H9 (cell line): ENCODE measurements at regions not wholly inside any gene's neighbourhood (a gene's known extent, or its start where the extent isn't known, plus 50 kb on each side); places are given as distances from the start of the nearest gene placed in this dataset.

ENCODE experiments used
- DNase-seq: peaks from one replicate; pipeline ENCODE4 v3.0.0-alpha.2; 2017
- H2AFZ ChIP-seq: one replicate; pipeline ENCODE4 v1.6.1; 2013; ENCODE audit warnings: mild to moderate bottlenecking, low read length, control low read depth, moderate library complexity
- H2AK5ac ChIP-seq: 2 replicates; pipeline ENCODE4 v1.6.1; 2013; ENCODE audit warnings: low read length, control low read depth, mixed read lengths; ENCODE audit not compliant: insufficient read length
- H2BK120ac ChIP-seq: one replicate; pipeline ENCODE4 v1.6.1; 2013; ENCODE audit warnings: low read depth, mild to moderate bottlenecking, low read length, control low read depth, inconsistent platforms; ENCODE audit not compliant: poor library complexity, severe bottlenecking
- H2BK12ac ChIP-seq: 2 replicates; pipeline ENCODE4 v1.6.1; 2013; ENCODE audit warnings: low read length, control low read depth, mixed read lengths, low read depth; ENCODE audit not compliant: insufficient read length
- H2BK15ac ChIP-seq: 2 replicates; pipeline ENCODE4 v1.6.1; 2013; ENCODE audit warnings: low read depth, low read length, control low read depth
- H2BK20ac ChIP-seq: one replicate; pipeline ENCODE4 v1.6.1; 2013; ENCODE audit warnings: low read depth, mild to moderate bottlenecking, low read length, control low read depth, inconsistent platforms; ENCODE audit not compliant: poor library complexity, severe bottlenecking
- H2BK5ac ChIP-seq: 2 replicates; pipeline ENCODE4 v1.6.1; 2013; ENCODE audit warnings: low read length, control low read depth, mixed read lengths; ENCODE audit not compliant: insufficient read length
- H3K14ac ChIP-seq: 2 replicates; pipeline ENCODE4 v1.6.1; 2013; ENCODE audit warnings: low read length, control low read depth; ENCODE audit not compliant: insufficient read depth
- H3K18ac ChIP-seq: 2 replicates; pipeline ENCODE4 v1.6.1; 2013; ENCODE audit warnings: low read depth, mild to moderate bottlenecking, mixed read lengths, low read length, control low read depth; ENCODE audit not compliant: insufficient read length
- H3K23ac ChIP-seq: 2 replicates; pipeline ENCODE4 v1.6.1; 2013; ENCODE audit warnings: low read length, control low read depth, mixed read lengths, low read depth; ENCODE audit not compliant: insufficient read length
- H3K23me2 ChIP-seq: 2 replicates; pipeline ENCODE4 v1.6.1; 2013; ENCODE audit warnings: low read depth, mild to moderate bottlenecking, mixed read lengths, low read length, control low read depth; ENCODE audit not compliant: insufficient read length, poor library complexity, severe bottlenecking
- H3K27ac ChIP-seq: 2 replicates; pipeline ENCODE4 v1.5.1; 2013; ENCODE audit warnings: low read length, control low read depth, mixed read lengths, low read depth; ENCODE audit not compliant: insufficient read length
- H3K27me3 ChIP-seq: 2 replicates; pipeline ENCODE4 v1.6.1; 2013; ENCODE audit warnings: low read length, control low read depth, inconsistent platforms; ENCODE audit not compliant: insufficient read depth
- H3K4ac ChIP-seq: 2 replicates; pipeline ENCODE4 v1.6.1; 2013; ENCODE audit warnings: low read depth, mild to moderate bottlenecking, control low read depth, inconsistent platforms, low read length, moderate library complexity
- H3K4me1 ChIP-seq: 2 replicates; pipeline ENCODE4 v1.6.1; 2013; ENCODE audit warnings: low read length, control low read depth, inconsistent platforms; ENCODE audit not compliant: insufficient read depth
- H3K4me2 ChIP-seq: 2 replicates; pipeline ENCODE4 v1.6.1; 2013; ENCODE audit warnings: low read length, control low read depth, mixed read lengths; ENCODE audit not compliant: insufficient read length, insufficient read depth
- H3K56ac ChIP-seq: 2 replicates; pipeline ENCODE4 v1.6.1; 2013; ENCODE audit warnings: low read depth, mild to moderate bottlenecking, mixed read lengths, low read length, control low read depth; ENCODE audit not compliant: insufficient read length
- H3K79me1 ChIP-seq: 2 replicates; pipeline ENCODE4 v1.6.1; 2013; ENCODE audit warnings: low read depth, mild to moderate bottlenecking, moderate library complexity, low read length, control low read depth, inconsistent platforms; ENCODE audit not compliant: insufficient read depth, poor library complexity, severe bottlenecking
- H3K79me2 ChIP-seq: 2 replicates; pipeline ENCODE4 v1.6.1; 2013; ENCODE audit warnings: low read length, control low read depth, inconsistent platforms; ENCODE audit not compliant: insufficient read depth
- H3K9ac ChIP-seq: 2 replicates; pipeline ENCODE4 v1.6.1; 2013; ENCODE audit warnings: low read length, control low read depth, mixed read lengths; ENCODE audit not compliant: insufficient read length; ENCODE audit errors: extremely low read depth
- H3K9me3 ChIP-seq: one replicate; pipeline ENCODE4 v1.6.1; 2013; ENCODE audit warnings: low read depth, low read length, inconsistent platforms; ENCODE audit not compliant: control insufficient read depth
- H3T11ph ChIP-seq: one replicate; pipeline ENCODE4 v1.6.1; 2013; ENCODE audit warnings: mild to moderate bottlenecking, low read length, control low read depth, inconsistent platforms
- H4K20me1 ChIP-seq: one replicate; pipeline ENCODE4 v1.6.1; 2013; ENCODE audit not compliant: control insufficient read depth, insufficient read length, insufficient read depth
- H4K5ac ChIP-seq: 2 replicates; pipeline ENCODE4 v1.6.1; 2013; ENCODE audit warnings: low read depth, mild to moderate bottlenecking, mixed read lengths, low read length, control low read depth; ENCODE audit not compliant: insufficient read length
- H4K8ac ChIP-seq: replicated peaks from 2 replicates; pipeline ENCODE4 v1.6.1; 2013; ENCODE audit warnings: low read length, control low read depth, mixed read lengths, low read depth; ENCODE audit not compliant: insufficient read length
- H4K91ac ChIP-seq: 2 replicates; pipeline ENCODE4 v1.6.1; 2013; ENCODE audit warnings: low read depth, mild to moderate bottlenecking, moderate library complexity, mixed read lengths, low read length, control low read depth; ENCODE audit not compliant: insufficient read length
- H3K27ac Mint-ChIP-seq, 3 experiments: 2 replicates in 2 of 3; 3 replicates in 1 of 3; pipeline ENCODE4 v1.8.0; 2020 to 2021; ENCODE audit warnings: mixed read lengths in 3 of 3, mild to moderate bottlenecking in 1 of 3, moderate library complexity in 1 of 3
- H3K27me3 Mint-ChIP-seq: 2 replicates; pipeline ENCODE4 v1.8.0; 2021; ENCODE audit warnings: low read depth, mild to moderate bottlenecking, moderate library complexity, mixed read lengths
- H3K36me3 Mint-ChIP-seq, 3 experiments: 2 replicates in 2 of 3; 3 replicates in 1 of 3; pipeline ENCODE4 v1.8.0; 2020 to 2021; ENCODE audit warnings: low read depth in 3 of 3, mixed read lengths in 3 of 3; ENCODE audit not compliant: insufficient read depth in 1 of 3
- H3K4me1 Mint-ChIP-seq, 2 experiments: 2 replicates each; pipeline ENCODE4 v1.8.0; 2020; ENCODE audit warnings: mixed read lengths in 2 of 2
- H3K4me3 Mint-ChIP-seq, 2 experiments: 2 replicates in 1 of 2; 3 replicates in 1 of 2; pipeline ENCODE4 v1.8.0; 2020 to 2021; ENCODE audit warnings: mild to moderate bottlenecking in 2 of 2, mixed read lengths in 2 of 2, moderate library complexity in 1 of 2
- H3K9me3 Mint-ChIP-seq, 2 experiments: 2 replicates in 1 of 2; 3 replicates in 1 of 2; pipeline ENCODE4 v1.8.0; 2020; ENCODE audit warnings: mild to moderate bottlenecking in 2 of 2, mixed read lengths in 2 of 2, moderate library complexity in 1 of 2
- TF ChIP-seq, protein P1 (sequence below): fragments of 200-600 bp; sonication (generic); conservative IDR thresholded peaks from 3 replicates; pipeline ENCODE4 v1.8.0; 2021; ENCODE audit warnings: antibody characterized with exemption, mild to moderate bottlenecking

DNA sequence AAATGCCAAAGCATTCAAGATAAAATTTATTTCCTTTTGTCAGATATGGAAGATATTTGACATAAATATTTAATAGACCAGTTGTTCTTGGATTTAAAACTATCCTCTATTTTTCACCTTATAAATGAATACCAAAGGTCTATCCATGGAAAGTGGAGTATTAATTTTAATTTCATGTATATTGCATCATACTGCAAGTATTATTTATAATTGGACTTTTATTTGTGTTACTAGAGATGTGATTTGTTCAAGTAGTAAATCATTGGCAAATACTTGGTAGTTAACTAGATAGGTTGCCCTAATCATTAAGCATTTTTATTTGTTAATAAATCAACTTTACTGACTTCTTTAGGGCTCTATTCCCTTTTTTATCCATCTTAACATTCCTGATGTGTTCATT lies 98.1 kb downstream of the CDC14C start:
- no peak overlapping the region for H2BK15ac ChIP-seq
- no peak overlapping the region for H4K91ac ChIP-seq
- no peak overlapping the region for H3K9ac ChIP-seq
- no peaks in the 10 kb centered on the region for H3K79me2 ChIP-seq
- no peak overlapping the region for H2BK12ac ChIP-seq
- no peaks in the 10 kb centered on the region for H4K20me1 ChIP-seq
- no peak overlapping the region for H2AFZ ChIP-seq
- no peak overlapping the region for H2BK120ac ChIP-seq
- H3K9me3 Mint-ChIP-seq, result peaks cover 0 to 2% of the 10 kb centered on the region in 2 experiments; a peak in 2 of 5 replicates
- DNase-seq, result no peak
- H3K23ac ChIP-seq, result no peak overlapping the region
- H3K4ac ChIP-seq, result no peak overlapping the region
- no peaks in the 10 kb centered on the region for H3K27me3 ChIP-seq
- no peak overlapping the region for H2BK5ac ChIP-seq
- peaks cover 0 to 3% (median 1%) of the 10 kb centered on the region in 3 experiments; a peak in 3 of 7 replicates for H3K36me3 Mint-ChIP-seq
- H2AK5ac ChIP-seq, result no peak overlapping the region
- no peak overlapping the region for H3T11ph ChIP-seq
- H3K18ac ChIP-seq, result no peak overlapping the region
- no peaks in the 10 kb centered on the region for H3K9me3 ChIP-seq
- H3K27ac Mint-ChIP-seq, result no peak overlapping the region
- no peak overlapping the region for H3K27ac ChIP-seq
- H3K14ac ChIP-seq, result no peak overlapping the region
- H3K4me3 Mint-ChIP-seq, result no peak overlapping the region
- no peaks in the 10 kb centered on the region for H3K23me2 ChIP-seq
- no peak overlapping the region for H2BK20ac ChIP-seq
- no peak overlapping the region for H4K5ac ChIP-seq
- H3K4me1 ChIP-seq, result peaks cover 6% of the 10 kb centered on the region
- peaks cover 38 to 42% of the 10 kb centered on the region in 2 experiments for H3K4me1 Mint-ChIP-seq
- H4K8ac ChIP-seq, result no peak overlapping the region
- no peak overlapping the region for H3K4me2 ChIP-seq
- H3K79me1 ChIP-seq, result no peaks in the 10 kb centered on the region
- TF ChIP-seq, protein P1, sequence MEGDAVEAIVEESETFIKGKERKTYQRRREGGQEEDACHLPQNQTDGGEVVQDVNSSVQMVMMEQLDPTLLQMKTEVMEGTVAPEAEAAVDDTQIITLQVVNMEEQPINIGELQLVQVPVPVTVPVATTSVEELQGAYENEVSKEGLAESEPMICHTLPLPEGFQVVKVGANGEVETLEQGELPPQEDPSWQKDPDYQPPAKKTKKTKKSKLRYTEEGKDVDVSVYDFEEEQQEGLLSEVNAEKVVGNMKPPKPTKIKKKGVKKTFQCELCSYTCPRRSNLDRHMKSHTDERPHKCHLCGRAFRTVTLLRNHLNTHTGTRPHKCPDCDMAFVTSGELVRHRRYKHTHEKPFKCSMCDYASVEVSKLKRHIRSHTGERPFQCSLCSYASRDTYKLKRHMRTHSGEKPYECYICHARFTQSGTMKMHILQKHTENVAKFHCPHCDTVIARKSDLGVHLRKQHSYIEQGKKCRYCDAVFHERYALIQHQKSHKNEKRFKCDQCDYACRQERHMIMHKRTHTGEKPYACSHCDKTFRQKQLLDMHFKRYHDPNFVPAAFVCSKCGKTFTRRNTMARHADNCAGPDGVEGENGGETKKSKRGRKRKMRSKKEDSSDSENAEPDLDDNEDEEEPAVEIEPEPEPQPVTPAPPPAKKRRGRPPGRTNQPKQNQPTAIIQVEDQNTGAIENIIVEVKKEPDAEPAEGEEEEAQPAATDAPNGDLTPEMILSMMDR, result no peak
- no peaks in the 10 kb centered on the region for H3K27me3 Mint-ChIP-seq
- no peak overlapping the region for H3K56ac ChIP-seq
